HepG2 (cell line): ENCODE measurements at regions not wholly inside any gene's neighbourhood (a gene's known extent, or its start where the extent isn't known, plus 50 kb on each side); places are given as distances from the start of the nearest gene placed in this dataset.

ENCODE experiments used
- ATAC-seq: fragments of 200-7000 bp; cut with Tn5 transposase; 3 replicates; pipeline ENCODE4 v1.9.1; 2020; ENCODE audit warnings: mild to moderate bottlenecking, moderate library complexity
- BruUV-seq: library from RNA; stranded (reverse); fragments of 400-500 nt; replicated peaks from 2 replicates; lab custom pipeline; 2021; lab: Mats Ljungman, UMichigan
- CTCF ChIA-PET: fragments of 300-600 bp; formaldehyde crosslinking; extraction: SDS; loops from one replicate; lab custom pipeline; 2021; ENCODE audit warnings: low total read pairs, inconsistent platforms, low intra/inter-chr PET ratio; lab: Yijun Ruan, JAX
- POLR2A ChIA-PET: fragments of 350-600 bp; sonication (Branson Sonifier 250); formaldehyde crosslinking; loops from one replicate; lab custom pipeline; 2020; ENCODE audit warnings: antibody characterized with exemption, inconsistent platforms; lab: Yijun Ruan, JAX
- DNase-seq: peaks from one replicate; pipeline ENCODE4 v3.0.0-alpha.2; 2015; ENCODE audit warnings: low spot score
- FAIRE-seq: peaks from 3 replicates; lab custom pipeline; 2011; peaks lifted over from hg19 to GRCh38; lab: Jason Lieb, UNC
- H2AFZ ChIP-seq: one replicate; pipeline ENCODE4 v1.6.1; 2011; ENCODE audit warnings: low read length, inconsistent platforms
- H3K27ac ChIP-seq: fragments of 300-600 bp; 3 replicates; pipeline ENCODE4 v1.8.0; 2011; ENCODE audit warnings: mixed run types, mild to moderate bottlenecking, mixed read lengths, low read length, inconsistent platforms; ENCODE audit not compliant: insufficient read depth; ENCODE audit errors: extremely low read length
- H3K27me3 ChIP-seq, 2 experiments: fragments of 200-600 bp in 1 of 2; 2 replicates in 1 of 2; 3 replicates in 1 of 2; pipeline versions ENCODE4 v1.6.0 to v1.8.0; 2011; ENCODE audit warnings: low read length in 2 of 2, mild to moderate bottlenecking in 2 of 2, moderate library complexity in 2 of 2, inconsistent platforms in 1 of 2; ENCODE audit not compliant: insufficient read depth in 2 of 2, control insufficient read depth in 1 of 2
- H3K36me3 ChIP-seq, 2 experiments: fragments of 200-600 bp in 1 of 2; replicated peaks in 1 of 2; 2 replicates in 1 of 2; 3 replicates in 1 of 2; pipeline versions ENCODE4 v1.5.1 to v1.8.0; 2011; ENCODE audit warnings: low read length in 2 of 2, inconsistent platforms in 1 of 2; ENCODE audit not compliant: insufficient read depth in 2 of 2, control insufficient read depth in 1 of 2
- H3K4me1 ChIP-seq: 2 replicates; pipeline ENCODE4 v1.5.1; 2012; ENCODE audit warnings: low read length, inconsistent platforms; ENCODE audit not compliant: insufficient read depth
- H3K4me2 ChIP-seq: 2 replicates; pipeline ENCODE4 v1.6.0; 2011; ENCODE audit warnings: low read depth, low read length, inconsistent platforms
- H3K4me3 ChIP-seq, 3 experiments: fragments of 200-600 bp in 1 of 3; sonication (generic), shearing (Covaris generic) in 1 of 3; replicated peaks in 1 of 3; 2 replicates each; pipeline ENCODE4 v1.5.1; 2011 to 2016; ENCODE audit warnings: low read length in 3 of 3, inconsistent platforms in 2 of 3, low read depth in 2 of 3, mild to moderate bottlenecking in 2 of 3, control low read depth in 1 of 3, mixed read lengths in 1 of 3; ENCODE audit not compliant: insufficient read depth in 1 of 3
- H3K79me2 ChIP-seq: one replicate; pipeline ENCODE4 v1.6.1; 2011; ENCODE audit warnings: low read length, inconsistent platforms; ENCODE audit not compliant: insufficient read depth
- H3K9ac ChIP-seq: 2 replicates; pipeline ENCODE4 v1.6.0; 2011; ENCODE audit warnings: mild to moderate bottlenecking, low read depth, low read length, inconsistent platforms; ENCODE audit not compliant: insufficient read depth
- H3K9me3 ChIP-seq: 2 replicates; pipeline ENCODE4 v1.5.1; 2012; ENCODE audit warnings: mild to moderate bottlenecking, low read length
- H4K20me1 ChIP-seq: 2 replicates; pipeline ENCODE4 v1.6.0; 2011; ENCODE audit warnings: inconsistent platforms, mild to moderate bottlenecking, low read length, moderate library complexity; ENCODE audit not compliant: insufficient read depth
- FOSL1 ChIP-seq: sonication (generic); formaldehyde crosslinking; IDR thresholded peaks from 2 replicates; pipeline ENCODE4 v1.9.0; 2021; ENCODE audit warnings: missing genetic modification reagents, borderline replicate concordance
- FOXK1 ChIP-seq: sonication (generic); formaldehyde crosslinking; IDR thresholded peaks from 2 replicates; pipeline ENCODE4 v1.4.0; 2020; ENCODE audit warnings: low read depth, missing genetic modification reagents, borderline replicate concordance
- IKZF4 ChIP-seq: sonication (generic); formaldehyde crosslinking; IDR thresholded peaks from 2 replicates; pipeline ENCODE4 v1.5.1; 2020; ENCODE audit warnings: borderline replicate concordance, mild to moderate bottlenecking, low read depth, missing genetic modification reagents; ENCODE audit errors: not compliant biosample characterization
- MIXL1 ChIP-seq: IDR thresholded peaks from 2 replicates; pipeline ENCODE4 v1.6.1; 2016
- NFYC ChIP-seq: IDR thresholded peaks from 2 replicates; pipeline ENCODE4 v1.6.1; 2016; ENCODE audit warnings: missing genetic modification reagents, missing compliant biosample characterization
- NR3C1 ChIP-seq: sonication (generic); formaldehyde crosslinking; IDR thresholded peaks from 2 replicates; pipeline ENCODE4 v1.4.0; 2020; ENCODE audit warnings: missing genetic modification reagents
- TOPORS ChIP-seq: sonication (generic); formaldehyde crosslinking; IDR thresholded peaks from 2 replicates; pipeline ENCODE4 v1.8.0; 2023; ENCODE audit warnings: mild to moderate bottlenecking, missing genetic modification reagents
- ZNF30 ChIP-seq: sonication (generic); formaldehyde crosslinking; IDR thresholded peaks from 2 replicates; pipeline ENCODE4 v1.5.0; 2020; ENCODE audit warnings: mild to moderate bottlenecking, missing genetic modification reagents
- ZNF430 ChIP-seq: sonication (generic); formaldehyde crosslinking; IDR thresholded peaks from 2 replicates; pipeline ENCODE4 v1.9.0; 2021; ENCODE audit warnings: mild to moderate bottlenecking, missing genetic modification reagents
- ZNF501 ChIP-seq: sonication (generic); formaldehyde crosslinking; IDR thresholded peaks from 2 replicates; pipeline ENCODE4 v1.5.1; 2020; ENCODE audit warnings: mild to moderate bottlenecking, moderate library complexity, missing genetic modification reagents
- WGBS: methylation state at CpG from one replicate; pipeline ENCODE4 v1.1.6; 2017; ENCODE audit warnings: low lambda C conversion rate; 5-methylcytosine and 5-hydroxymethylcytosine counted together
- in situ Hi-C: cut with HindIII; loops from 2 replicates; pipeline ENCODE4 v1.10.0; 2017; ENCODE audit warnings: low pct_unique_long_range_greater_than_20kb; ENCODE audit not compliant: extremely low pct_ligation_motif_present
- intact Hi-C: fragments of 100-400 bp; cut with micrococcal nuclease; formaldehyde crosslinking; loops from one replicate; pipeline ENCODE4 v1.10.0; 2022; ENCODE audit not compliant: unreplicated experiment
- TF ChIP-seq, protein P1 (sequence below): sonication (generic); formaldehyde crosslinking; IDR thresholded peaks from one replicate; pipeline ENCODE4 v1.5.1; 2020; ENCODE audit warnings: mild to moderate bottlenecking, missing genetic modification reagents; ENCODE audit errors: not compliant biosample characterization

GRCh38 chr16:35344012-35344762, 1884.8 kb downstream of the TP53TG3F start:
- 45% methylated on average over 40 of the region's 41 CpGs for WGBS
- no peaks in the 10 kb centered on the region for H3K27me3 ChIP-seq
- no peak overlapping the region for H3K9ac ChIP-seq
- no peak overlapping the region for H3K4me2 ChIP-seq
- no TSS peak for BruUV-seq
- no peak overlapping the region for H3K4me3 ChIP-seq
- intact Hi-C loops (no loop called here), in situ Hi-C loops (no loop called here)
- no peak for ATAC-seq
- no peaks in the 10 kb centered on the region for H3K4me1 ChIP-seq
- no peaks in the 10 kb centered on the region for H3K79me2 ChIP-seq
- no peak overlapping the region for H3K27ac ChIP-seq
- no peak overlapping the region for H2AFZ ChIP-seq
- peaks cover 87% of the 10 kb centered on the region for H3K9me3 ChIP-seq
- no peaks in the 10 kb centered on the region for H4K20me1 ChIP-seq
- CTCF ChIA-PET, result no interaction called here
- no peak for TF ChIP-seq FOSL1 (CRISPR knock-in tag)
- no peak for TF ChIP-seq FOXK1
- TF ChIP-seq TOPORS (CRISPR knock-in tag), result no peak
- no peak for TF ChIP-seq ZNF430 (CRISPR knock-in tag)
- TF ChIP-seq ZNF30 (CRISPR knock-in tag), result no peak
- TF ChIP-seq NFYC (CRISPR knock-in tag), result no peak
- TF ChIP-seq ZNF501 (CRISPR knock-in tag), result no peak
- no peak for TF ChIP-seq IKZF4 (CRISPR knock-in tag)
- H3K36me3 ChIP-seq, result no peaks in the 10 kb centered on the region; a peak in 1 of 5 replicates
- FAIRE-seq, result no peak
- DNase-seq, result no peak
- POLR2A ChIA-PET, result no interaction called here

DNA sequence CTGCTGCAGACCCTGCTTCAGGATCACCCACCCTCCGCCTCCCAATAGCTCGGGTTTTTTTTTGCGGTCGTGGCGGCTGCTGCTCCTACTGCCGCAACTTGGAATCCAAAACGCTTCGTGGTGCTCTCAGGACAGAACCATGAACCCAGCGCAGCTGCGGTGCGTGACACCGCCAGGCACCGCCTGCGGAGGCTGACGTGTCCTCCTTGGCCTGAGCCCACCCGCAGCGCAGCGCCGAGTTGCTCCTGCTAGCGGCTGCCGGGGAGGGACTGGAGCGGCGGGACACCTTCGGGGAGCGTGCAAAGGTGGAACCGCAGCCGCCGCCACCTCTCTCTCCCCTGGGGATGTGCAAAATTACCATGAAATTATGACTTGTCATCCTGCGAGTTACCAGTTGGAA, 1893.0 kb downstream of the TP53TG3F start:
- no TSS peak for BruUV-seq
- Histone ChIP-seq H2AFZ (no peak overlapping the region), H3K4me3 (no peak overlapping the region), H3K4me1 (no peaks in the 10 kb centered on the region), H3K9ac (no peak overlapping the region), H3K4me2 (no peak overlapping the region), H4K20me1 (no peaks in the 10 kb centered on the region), H3K27ac (no peak overlapping the region), H3K9me3 (peaks cover 71% of the 10 kb centered on the region), H3K27me3 (no peaks in the 10 kb centered on the region; a peak in 1 of 5 replicates), H3K79me2 (no peaks in the 10 kb centered on the region), H3K36me3 (no peaks in the 10 kb centered on the region)
- in situ Hi-C loops, result no loop called here
- 65% methylated on average over 29 of the region's 29 CpGs for WGBS
- CTCF ChIA-PET, result no interaction called here
- ATAC-seq (no peak), DNase-seq (no peak), FAIRE-seq (no peak)
- POLR2A ChIA-PET, result no interaction called here
- TF ChIP-seq NR3C1 (no peak), MIXL1 (CRISPR knock-in tag) (no peak)
- TF ChIP-seq, protein P1, sequence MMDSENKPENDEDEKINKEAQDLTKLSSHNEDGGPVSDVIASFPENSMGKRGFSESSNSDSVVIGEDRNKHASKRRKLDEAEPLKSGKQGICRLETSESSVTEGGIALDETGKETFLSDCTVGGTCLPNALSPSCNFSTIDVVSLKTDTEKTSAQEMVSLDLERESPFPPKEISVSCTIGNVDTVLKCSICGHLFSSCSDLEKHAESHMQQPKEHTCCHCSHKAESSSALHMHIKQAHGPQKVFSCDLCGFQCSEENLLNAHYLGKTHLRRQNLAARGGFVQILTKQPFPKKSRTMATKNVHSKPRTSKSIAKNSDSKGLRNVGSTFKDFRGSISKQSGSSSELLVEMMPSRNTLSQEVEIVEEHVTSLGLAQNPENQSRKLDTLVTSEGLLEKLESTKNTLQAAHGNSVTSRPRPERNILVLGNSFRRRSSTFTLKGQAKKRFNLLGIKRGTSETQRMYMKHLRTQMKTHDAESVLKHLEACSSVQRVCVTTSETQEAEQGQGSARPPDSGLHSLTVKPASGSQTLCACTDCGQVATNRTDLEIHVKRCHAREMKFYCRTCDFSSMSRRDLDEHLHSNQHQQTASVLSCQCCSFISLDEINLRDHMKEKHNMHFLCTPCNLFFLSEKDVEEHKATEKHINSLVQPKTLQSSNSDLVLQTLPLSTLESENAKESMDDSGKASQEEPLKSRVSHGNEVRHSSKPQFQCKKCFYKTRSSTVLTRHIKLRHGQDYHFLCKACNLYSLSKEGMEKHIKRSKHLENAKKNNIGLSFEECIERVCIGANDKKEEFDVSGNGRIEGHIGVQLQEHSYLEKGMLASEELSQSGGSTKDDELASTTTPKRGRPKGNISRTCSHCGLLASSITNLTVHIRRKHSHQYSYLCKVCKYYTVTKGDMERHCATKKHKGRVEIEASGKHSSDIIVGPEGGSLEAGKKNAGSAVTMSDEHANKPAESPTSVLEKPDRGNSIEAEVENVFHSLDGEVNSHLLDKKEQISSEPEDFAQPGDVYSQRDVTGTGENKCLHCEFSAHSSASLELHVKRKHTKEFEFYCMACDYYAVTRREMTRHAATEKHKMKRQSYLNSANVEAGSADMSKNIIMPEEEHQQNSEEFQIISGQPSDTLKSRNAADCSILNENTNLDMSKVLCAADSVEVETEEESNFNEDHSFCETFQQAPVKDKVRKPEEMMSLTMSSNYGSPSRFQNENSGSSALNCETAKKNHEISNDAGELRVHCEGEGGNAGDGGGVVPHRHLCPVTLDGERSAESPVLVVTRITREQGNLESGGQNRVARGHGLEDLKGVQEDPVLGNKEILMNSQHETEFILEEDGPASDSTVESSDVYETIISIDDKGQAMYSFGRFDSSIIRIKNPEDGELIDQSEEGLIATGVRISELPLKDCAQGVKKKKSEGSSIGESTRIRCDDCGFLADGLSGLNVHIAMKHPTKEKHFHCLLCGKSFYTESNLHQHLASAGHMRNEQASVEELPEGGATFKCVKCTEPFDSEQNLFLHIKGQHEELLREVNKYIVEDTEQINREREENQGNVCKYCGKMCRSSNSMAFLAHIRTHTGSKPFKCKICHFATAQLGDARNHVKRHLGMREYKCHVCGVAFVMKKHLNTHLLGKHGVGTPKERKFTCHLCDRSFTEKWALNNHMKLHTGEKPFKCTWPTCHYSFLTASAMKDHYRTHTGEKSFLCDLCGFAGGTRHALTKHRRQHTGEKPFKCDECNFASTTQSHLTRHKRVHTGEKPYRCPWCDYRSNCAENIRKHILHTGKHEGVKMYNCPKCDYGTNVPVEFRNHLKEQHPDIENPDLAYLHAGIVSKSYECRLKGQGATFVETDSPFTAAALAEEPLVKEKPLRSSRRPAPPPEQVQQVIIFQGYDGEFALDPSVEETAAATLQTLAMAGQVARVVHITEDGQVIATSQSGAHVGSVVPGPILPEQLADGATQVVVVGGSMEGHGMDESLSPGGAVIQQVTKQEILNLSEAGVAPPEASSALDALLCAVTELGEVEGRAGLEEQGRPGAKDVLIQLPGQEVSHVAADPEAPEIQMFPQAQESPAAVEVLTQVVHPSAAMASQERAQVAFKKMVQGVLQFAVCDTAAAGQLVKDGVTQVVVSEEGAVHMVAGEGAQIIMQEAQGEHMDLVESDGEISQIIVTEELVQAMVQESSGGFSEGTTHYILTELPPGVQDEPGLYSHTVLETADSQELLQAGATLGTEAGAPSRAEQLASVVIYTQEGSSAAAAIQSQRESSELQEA (CRISPR knock-in tag), result no peak
- intact Hi-C loops, result no loop called here
